Tibial nerve (tissue), 3 donors: ENCODE measurements at regions not wholly inside any gene's neighbourhood (a gene's known extent, or its start where the extent isn't known, plus 50 kb on each side); places are given as distances from the start of the nearest gene placed in this dataset.

Source experiments
- POLR2A ChIP-seq, 2 donors: fragments of 450-650 bp; IDR thresholded peaks; one replicate each; pipeline ENCODE4 v1.6.1; 2017; ENCODE audit warnings: antibody characterized with exemption in 2 of 2, mild to moderate bottlenecking in 2 of 2, moderate library complexity in 2 of 2
- TF ChIP-seq, protein P1 (sequence below), 5 experiments: fragments of 200-600 bp in 3 of 5; fragments of 450-650 bp in 2 of 5; sonication (generic) in 3 of 5; IDR thresholded peaks; one replicate each; pipeline ENCODE4 v1.5.1; 2016 to 2019; ENCODE audit warnings: antibody characterized with exemption in 5 of 5, mild to moderate bottlenecking in 3 of 5, moderate library complexity in 2 of 5

DNA sequence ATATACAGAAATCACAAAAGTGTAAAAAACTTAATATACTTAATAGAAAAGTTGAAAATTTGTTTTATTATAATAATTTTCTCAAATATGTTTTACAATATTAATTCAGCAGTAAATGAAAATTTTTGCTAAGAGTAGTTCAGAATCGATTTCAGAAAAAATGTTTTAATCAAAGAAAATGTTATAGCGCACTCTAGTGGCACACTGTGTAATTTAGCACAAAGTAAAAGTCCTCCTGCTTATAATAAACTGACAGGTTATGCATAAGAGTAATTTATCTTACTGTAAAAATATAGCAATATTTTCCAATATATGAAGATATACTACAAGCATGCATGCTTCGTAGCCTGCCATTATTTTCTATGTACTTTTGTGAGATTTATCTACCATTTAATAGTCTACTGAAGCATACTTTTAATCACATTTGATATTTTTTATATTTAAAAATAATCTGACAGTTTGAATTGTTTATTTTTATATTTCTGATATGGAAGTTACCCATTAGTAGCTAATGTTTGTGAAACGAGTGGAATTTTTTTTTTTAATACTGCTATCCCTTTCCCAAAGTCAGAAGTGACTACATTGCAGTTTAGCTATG, 217.9 kb upstream of the KLHL4 start:
- TF ChIP-seq, protein P1, sequence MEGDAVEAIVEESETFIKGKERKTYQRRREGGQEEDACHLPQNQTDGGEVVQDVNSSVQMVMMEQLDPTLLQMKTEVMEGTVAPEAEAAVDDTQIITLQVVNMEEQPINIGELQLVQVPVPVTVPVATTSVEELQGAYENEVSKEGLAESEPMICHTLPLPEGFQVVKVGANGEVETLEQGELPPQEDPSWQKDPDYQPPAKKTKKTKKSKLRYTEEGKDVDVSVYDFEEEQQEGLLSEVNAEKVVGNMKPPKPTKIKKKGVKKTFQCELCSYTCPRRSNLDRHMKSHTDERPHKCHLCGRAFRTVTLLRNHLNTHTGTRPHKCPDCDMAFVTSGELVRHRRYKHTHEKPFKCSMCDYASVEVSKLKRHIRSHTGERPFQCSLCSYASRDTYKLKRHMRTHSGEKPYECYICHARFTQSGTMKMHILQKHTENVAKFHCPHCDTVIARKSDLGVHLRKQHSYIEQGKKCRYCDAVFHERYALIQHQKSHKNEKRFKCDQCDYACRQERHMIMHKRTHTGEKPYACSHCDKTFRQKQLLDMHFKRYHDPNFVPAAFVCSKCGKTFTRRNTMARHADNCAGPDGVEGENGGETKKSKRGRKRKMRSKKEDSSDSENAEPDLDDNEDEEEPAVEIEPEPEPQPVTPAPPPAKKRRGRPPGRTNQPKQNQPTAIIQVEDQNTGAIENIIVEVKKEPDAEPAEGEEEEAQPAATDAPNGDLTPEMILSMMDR (IDR thresholded peaks at IDR 0.05): peak in 4 of 5 experiments; percentile 9 to 55 (median 30)
- no peak for TF ChIP-seq POLR2A (IDR thresholded peaks at IDR 0.05)
